CD4-positive, alpha-beta T cell (primary cell): ENCODE measurements at regions not wholly inside any gene's neighbourhood (a gene's known extent, or its start where the extent isn't known, plus 50 kb on each side); places are given as distances from the start of the nearest gene placed in this dataset.

Source experiments
- ATAC-seq: fragments of 200-7000 bp; cut with Tn5 transposase; one replicate; pipeline ENCODE4 v1.10.0; 2022; ENCODE audit warnings: mild to moderate bottlenecking; ENCODE audit not compliant: poor library complexity
- CTCF ChIA-PET: fragments of 350-600 bp; sonication (Branson Sonifier 250); formaldehyde crosslinking; loops from one replicate; lab custom pipeline; 2021; ENCODE audit warnings: antibody characterized with exemption, inconsistent platforms; lab: Charles Lee
- POLR2A ChIA-PET: fragments of 350-600 bp; sonication (Branson Sonifier 250); formaldehyde crosslinking; loops from one replicate; lab custom pipeline; 2021; ENCODE audit warnings: antibody characterized with exemption, inconsistent platforms; lab: Charles Lee
- DNase-seq, 14 experiments: peaks; one replicate each; pipeline ENCODE4 v3.0.0-alpha.2; 2013 to 2020; ENCODE audit warnings: mixed read lengths in 2 of 14
- H3K27ac ChIP-seq, 2 donors: one replicate each; pipeline versions ENCODE4 v1.5.1 to v1.7.0; 2013; ENCODE audit warnings: low read length in 2 of 2, low read depth in 1 of 2, mild to moderate bottlenecking in 1 of 2
- H3K27me3 ChIP-seq, 2 experiments: 1 replicate in 1 of 2; 2 replicates in 1 of 2; pipeline versions ENCODE4 v1.6.1 to v1.7.0; 2013; ENCODE audit warnings: low read length in 2 of 2, control low read depth in 1 of 2, mild to moderate bottlenecking in 1 of 2, moderate library complexity in 1 of 2; ENCODE audit not compliant: insufficient read depth in 2 of 2, control insufficient read depth in 1 of 2
- H3K36me3 ChIP-seq: one replicate; pipeline ENCODE4 v1.6.1; 2013; ENCODE audit warnings: low read length, control low read depth; ENCODE audit not compliant: insufficient read depth
- H3K4me1 ChIP-seq: one replicate; pipeline ENCODE4 v1.6.1; 2013; ENCODE audit warnings: low read length, control low read depth; ENCODE audit not compliant: insufficient read depth
- H3K4me3 ChIP-seq: one replicate; pipeline ENCODE4 v1.5.1; 2013; ENCODE audit warnings: mild to moderate bottlenecking, low read length, moderate library complexity
- H3K9me3 ChIP-seq, 2 experiments: 1 replicate in 1 of 2; 2 replicates in 1 of 2; pipeline versions ENCODE4 v1.6.1 to v1.7.0; 2013; ENCODE audit warnings: low read length in 2 of 2, mild to moderate bottlenecking in 2 of 2, control low read depth in 1 of 2, moderate library complexity in 1 of 2; ENCODE audit not compliant: control insufficient read depth in 1 of 2, insufficient read depth in 1 of 2
- H3K27ac Mint-ChIP-seq: one replicate; pipeline ENCODE4 v1.8.0; 2020; ENCODE audit warnings: mixed read lengths
- H3K27me3 Mint-ChIP-seq: one replicate; pipeline ENCODE4 v1.8.0; 2021; ENCODE audit warnings: mixed read lengths
- H3K36me3 Mint-ChIP-seq: one replicate; pipeline ENCODE4 v1.8.0; 2021; ENCODE audit warnings: low read depth, mixed read lengths
- H3K4me1 Mint-ChIP-seq: one replicate; pipeline ENCODE4 v1.8.0; 2021; ENCODE audit warnings: low read depth, mixed read lengths
- H3K4me3 Mint-ChIP-seq: one replicate; pipeline ENCODE4 v1.8.0; 2020; ENCODE audit warnings: mild to moderate bottlenecking, mixed read lengths
- H3K9me3 Mint-ChIP-seq: one replicate; pipeline ENCODE4 v1.8.0; 2020; ENCODE audit warnings: mixed read lengths
- intact Hi-C, 2 experiments: fragments of 100-400 bp; cut with DNase I in 1 of 2; cut with micrococcal nuclease in 1 of 2; formaldehyde crosslinking; loops; one replicate each; pipeline versions ENCODE4 v1.15.1 to v1.9.0; 2023 to 2025; cut with DNase I, micrococcal nuclease
- TF ChIP-seq, protein P1 (sequence below): fragments of 200-600 bp; IDR thresholded peaks from one replicate; pipeline ENCODE4 v1.8.0; 2022; ENCODE audit warnings: antibody characterized with exemption, mild to moderate bottlenecking

DNA sequence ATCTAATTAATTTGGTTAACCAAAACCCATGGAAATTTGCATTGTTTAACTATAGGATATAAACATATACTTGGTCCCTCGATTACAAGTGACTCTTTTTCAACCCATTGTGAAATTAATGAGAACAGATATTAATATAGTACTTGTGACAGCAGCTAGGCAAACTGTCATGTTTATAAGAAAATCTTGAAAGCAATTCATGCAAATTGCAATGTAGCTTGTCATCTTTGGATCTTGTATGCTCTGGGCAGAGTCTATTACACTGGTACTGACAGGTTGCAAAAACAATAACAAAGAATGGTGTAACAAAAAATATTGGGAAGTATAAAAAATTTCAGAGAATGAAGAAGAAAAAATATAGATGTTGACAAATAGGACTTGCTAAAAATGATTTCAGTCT, 941.0 kb downstream of the DNAH5 start:
- ChIA-PET POLR2A (no interaction called here), CTCF (no interaction called here)
- Mint-ChIP-seq H3K4me3 (no peak overlapping the region), H3K36me3 (no peaks in the 10 kb centered on the region), H3K9me3 (peaks cover 16% of the 10 kb centered on the region), H3K27me3 (no peaks in the 10 kb centered on the region), H3K27ac (no peak overlapping the region), H3K4me1 (no peaks in the 10 kb centered on the region)
- H3K36me3 ChIP-seq: no peaks in the 10 kb centered on the region
- no peaks in the 10 kb centered on the region for H3K4me1 ChIP-seq
- no peak overlapping the region for H3K4me3 ChIP-seq
- peaks cover 4 to 6% of the 10 kb centered on the region in 2 experiments for H3K9me3 ChIP-seq
- intact Hi-C loops: no loop called here
- H3K27me3 ChIP-seq: no peaks in the 10 kb centered on the region
- DNase-seq (no peak), ATAC-seq (no peak)
- TF ChIP-seq, protein P1, sequence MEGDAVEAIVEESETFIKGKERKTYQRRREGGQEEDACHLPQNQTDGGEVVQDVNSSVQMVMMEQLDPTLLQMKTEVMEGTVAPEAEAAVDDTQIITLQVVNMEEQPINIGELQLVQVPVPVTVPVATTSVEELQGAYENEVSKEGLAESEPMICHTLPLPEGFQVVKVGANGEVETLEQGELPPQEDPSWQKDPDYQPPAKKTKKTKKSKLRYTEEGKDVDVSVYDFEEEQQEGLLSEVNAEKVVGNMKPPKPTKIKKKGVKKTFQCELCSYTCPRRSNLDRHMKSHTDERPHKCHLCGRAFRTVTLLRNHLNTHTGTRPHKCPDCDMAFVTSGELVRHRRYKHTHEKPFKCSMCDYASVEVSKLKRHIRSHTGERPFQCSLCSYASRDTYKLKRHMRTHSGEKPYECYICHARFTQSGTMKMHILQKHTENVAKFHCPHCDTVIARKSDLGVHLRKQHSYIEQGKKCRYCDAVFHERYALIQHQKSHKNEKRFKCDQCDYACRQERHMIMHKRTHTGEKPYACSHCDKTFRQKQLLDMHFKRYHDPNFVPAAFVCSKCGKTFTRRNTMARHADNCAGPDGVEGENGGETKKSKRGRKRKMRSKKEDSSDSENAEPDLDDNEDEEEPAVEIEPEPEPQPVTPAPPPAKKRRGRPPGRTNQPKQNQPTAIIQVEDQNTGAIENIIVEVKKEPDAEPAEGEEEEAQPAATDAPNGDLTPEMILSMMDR: no peak
- no peak overlapping the region for H3K27ac ChIP-seq

DNA sequence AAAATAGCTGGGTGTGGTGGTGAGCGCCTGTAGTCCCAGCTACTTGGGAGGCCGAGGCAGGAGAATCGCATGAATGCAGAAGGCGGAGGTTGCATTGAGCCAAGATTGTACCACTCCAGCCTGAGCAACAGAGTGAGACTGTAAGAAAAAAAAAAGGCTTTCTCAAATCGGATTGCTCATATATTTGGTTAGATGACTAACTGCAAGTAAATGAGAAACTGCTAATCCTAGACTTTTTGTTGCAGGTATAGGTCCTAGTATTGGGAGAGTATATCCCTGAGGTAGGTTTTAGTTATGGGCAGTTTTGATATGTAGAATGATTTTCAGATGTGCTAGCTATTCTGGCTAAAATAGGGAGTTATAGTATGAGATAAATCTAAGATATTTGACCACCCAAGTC, 944.8 kb downstream of the DNAH5 start:
- intact Hi-C loops: no loop called here
- ChIA-PET CTCF (no interaction called here), POLR2A (no interaction called here)
- H3K4me1 ChIP-seq: no peaks in the 10 kb centered on the region
- Mint-ChIP-seq H3K27me3 (no peaks in the 10 kb centered on the region), H3K27ac (no peak overlapping the region), H3K36me3 (no peaks in the 10 kb centered on the region), H3K4me1 (no peaks in the 10 kb centered on the region), H3K9me3 (peaks cover 23% of the 10 kb centered on the region), H3K4me3 (no peak overlapping the region)
- TF ChIP-seq, protein P1: no peak
- peaks cover 0 to 9% of the 10 kb centered on the region in 2 experiments for H3K9me3 ChIP-seq
- no peaks in the 10 kb centered on the region for H3K36me3 ChIP-seq
- DNase-seq (no peak), ATAC-seq (no peak)
- H3K4me3 ChIP-seq: no peak overlapping the region
- no peak overlapping the region for H3K27ac ChIP-seq
- H3K27me3 ChIP-seq: no peaks in the 10 kb centered on the region

DNA sequence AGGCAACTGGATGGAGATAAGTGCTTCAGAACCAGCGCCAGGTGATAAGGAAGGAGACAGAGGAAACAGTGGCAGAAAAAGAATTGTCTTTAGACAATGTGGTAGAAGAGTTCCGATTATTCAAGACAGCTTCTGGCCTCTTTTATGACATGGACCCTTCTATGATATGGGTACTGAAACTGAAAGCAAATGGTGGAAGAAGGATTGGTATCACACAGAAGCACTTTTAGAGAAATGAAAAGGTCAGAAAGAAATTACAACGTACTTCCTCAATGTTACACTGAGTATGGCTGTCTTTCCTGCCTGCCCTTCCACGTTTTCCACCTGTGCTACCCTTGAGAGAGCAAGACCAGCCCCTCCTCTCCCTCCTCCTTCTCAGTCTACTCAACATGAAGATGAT, 959.3 kb downstream of the DNAH5 start:
- Histone ChIP-seq H3K27me3 (no peaks in the 10 kb centered on the region), H3K4me1 (no peaks in the 10 kb centered on the region), H3K9me3 (peaks cover 0 to 6% of the 10 kb centered on the region in 2 experiments), H3K4me3 (no peak overlapping the region), H3K36me3 (no peaks in the 10 kb centered on the region), H3K27ac (no peak overlapping the region)
- ATAC-seq (no peak), DNase-seq (no peak)
- intact Hi-C loops: no loop called here
- no peak overlapping the region for H3K27ac Mint-ChIP-seq
- H3K4me1 Mint-ChIP-seq: no peaks in the 10 kb centered on the region
- ChIA-PET CTCF (no interaction called here), POLR2A (no interaction called here)
- H3K27me3 Mint-ChIP-seq: no peaks in the 10 kb centered on the region
- no peaks in the 10 kb centered on the region for H3K36me3 Mint-ChIP-seq
- H3K9me3 Mint-ChIP-seq: peaks cover 15% of the 10 kb centered on the region
- H3K4me3 Mint-ChIP-seq: no peak overlapping the region
- TF ChIP-seq, protein P1: no peak
